Cardiac fibroblast (primary cell): ENCODE measurements at regions not wholly inside any gene's neighbourhood (a gene's known extent, or its start where the extent isn't known, plus 50 kb on each side); places are given as distances from the start of the nearest gene placed in this dataset.
A peak's percentile ranks its signal among the peaks of the same experiment; 100 is the strongest.

Experiments used
- DNase-seq, 2 donors: peaks; one replicate each; pipeline versions ENCODE4 v3.0.0 to v3.0.0-alpha.2; 2010; ENCODE audit warnings: low read depth in 2 of 2
- H3K4me3 ChIP-seq, 2 donors: replicated peaks in 1 of 2; 1 replicate in 1 of 2; 2 replicates in 1 of 2; pipeline ENCODE4 v1.5.1; 2011; ENCODE audit warnings: low read depth in 2 of 2, low read length in 2 of 2, mild to moderate bottlenecking in 2 of 2, moderate library complexity in 1 of 2
- CTCF ChIP-seq: IDR thresholded peaks from one replicate; pipeline ENCODE4 v1.5.1; 2011; ENCODE audit warnings: low read depth, mild to moderate bottlenecking, low read length, inconsistent platforms

- no peak for TF ChIP-seq CTCF
- H3K4me3 ChIP-seq = no peak overlapping the region
- DNase-seq = peak in 1 of 2 donors; percentile 26
Measured at GRCh38 chr5:159449925-159450324, 119.6 kb upstream of the IL12B start.

GRCh38 chr5:159450417-159450816, 120.1 kb upstream of the IL12B start:
- no peak overlapping the region for H3K4me3 ChIP-seq
- TF ChIP-seq CTCF = no peak
- no peak for DNase-seq

- H3K4me3 ChIP-seq = no peak overlapping the region
- peak; percentile 94 to 95 for DNase-seq
- no peak for TF ChIP-seq CTCF
Measured at GRCh38 chr5:159451197-159452052, 121.1 kb upstream of the IL12B start.

GRCh38 chr5:159452480-159453167, 122.3 kb upstream of the IL12B start:
- DNase-seq = no peak
- TF ChIP-seq CTCF = no peak
- no peak overlapping the region for H3K4me3 ChIP-seq

- no peak for TF ChIP-seq CTCF
- DNase-seq = no peak
- H3K4me3 ChIP-seq = no peak overlapping the region
Measured at GRCh38 chr5:159453209-159453608, 122.9 kb upstream of the IL12B start.

GRCh38 chr5:159456261-159456660, 126.0 kb upstream of the IL12B start:
- H3K4me3 ChIP-seq = no peak overlapping the region
- no peak for TF ChIP-seq CTCF
- no peak for DNase-seq
